H1 (cell line): ENCODE measurements at regions not wholly inside any gene's neighbourhood (a gene's known extent, or its start where the extent isn't known, plus 50 kb on each side); places are given as distances from the start of the nearest gene placed in this dataset.

Experiments used
- CTCF ChIA-PET: fragments of 300-600 bp; sonication (Branson Sonifier 250); formaldehyde crosslinking; loops from one replicate; lab custom pipeline; 2021; ENCODE audit not compliant: partially characterized antibody; lab: Charles Lee
- POLR2A ChIA-PET: fragments of 300-600 bp; sonication (Branson Sonifier 250); formaldehyde crosslinking; loops from one replicate; lab custom pipeline; 2021; ENCODE audit warnings: inconsistent platforms; ENCODE audit not compliant: partially characterized antibody; lab: Charles Lee
- DNase-seq, 2 experiments: peaks; one replicate each; pipeline versions ENCODE4 v3.0.0 to v3.0.0-alpha.2; 2010 to 2022; ENCODE audit warnings: low spot score in 2 of 2, low read depth in 1 of 2, mixed read lengths in 1 of 2
- FAIRE-seq: peaks from 2 replicates; lab custom pipeline; 2011; peaks lifted over from hg19 to GRCh38; lab: Jason Lieb, UNC
- H2AFZ ChIP-seq: 2 replicates; pipeline ENCODE4 v1.8.1; 2012; ENCODE audit warnings: low read length, inconsistent platforms
- H2AK5ac ChIP-seq: 2 replicates; pipeline ENCODE4 v1.6.1; 2013; ENCODE audit warnings: low read depth, low read length
- H2BK120ac ChIP-seq: replicated peaks from 2 replicates; pipeline ENCODE3; 2013; ENCODE audit warnings: low read depth, low read length, inconsistent platforms
- H2BK12ac ChIP-seq: 2 replicates; pipeline ENCODE4 v1.6.1; 2013; ENCODE audit warnings: low read depth, low read length
- H2BK15ac ChIP-seq: 2 replicates; pipeline ENCODE4 v1.6.1; 2013; ENCODE audit warnings: low read length
- H2BK20ac ChIP-seq: 2 replicates; pipeline ENCODE4 v1.6.1; 2013; ENCODE audit warnings: low read length
- H2BK5ac ChIP-seq: 2 replicates; pipeline ENCODE4 v1.6.1; 2013; ENCODE audit warnings: low read depth, low read length
- H3K14ac ChIP-seq: 2 replicates; pipeline ENCODE4 v1.6.1; 2013; ENCODE audit warnings: inconsistent platforms; ENCODE audit not compliant: insufficient read length
- H3K18ac ChIP-seq: 2 replicates; pipeline ENCODE4 v1.6.1; 2013; ENCODE audit warnings: low read length; ENCODE audit errors: extremely low read depth
- H3K23ac ChIP-seq: 2 replicates; pipeline ENCODE4 v1.6.1; 2013; ENCODE audit warnings: inconsistent platforms; ENCODE audit not compliant: insufficient read length
- H3K23me2 ChIP-seq: 2 replicates; pipeline ENCODE4 v1.6.1; 2013; ENCODE audit warnings: low read depth, low read length
- H3K27ac ChIP-seq: 2 replicates; pipeline ENCODE4 v1.6.1; 2011; ENCODE audit warnings: low read depth, low read length, inconsistent platforms
- H3K27me3 ChIP-seq, 4 experiments: replicated peaks in 1 of 4; 1 replicate in 1 of 4; 2 replicates in 3 of 4; pipeline versions ENCODE4 v1.6.1 to v1.8.1; 2011 to 2013; ENCODE audit warnings: low read length in 3 of 4, mild to moderate bottlenecking in 3 of 4, inconsistent platforms in 2 of 4, mixed read lengths in 2 of 4, moderate library complexity in 1 of 4; ENCODE audit not compliant: control insufficient read depth in 3 of 4, insufficient read depth in 3 of 4; ENCODE audit errors: extremely low read depth in 1 of 4
- H3K36me3 ChIP-seq, 4 experiments: 2 replicates each; pipeline versions ENCODE4 v1.6.1 to v1.8.1; 2011 to 2013; ENCODE audit warnings: mild to moderate bottlenecking in 4 of 4, low read length in 3 of 4, moderate library complexity in 2 of 4, control low read depth in 1 of 4, inconsistent platforms in 1 of 4; ENCODE audit not compliant: insufficient read depth in 4 of 4, control insufficient read depth in 2 of 4
- H3K4ac ChIP-seq: replicated peaks from 2 replicates; pipeline ENCODE3; 2013; ENCODE audit warnings: low read length, low read depth, mixed read lengths, inconsistent platforms; ENCODE audit not compliant: insufficient read length
- H3K4me1 ChIP-seq, 4 experiments: replicated peaks in 1 of 4; 1 replicate in 1 of 4; 2 replicates in 3 of 4; pipeline versions ENCODE4 v1.6.1 to v1.8.1; 2011 to 2013; ENCODE audit warnings: low read length in 3 of 4, inconsistent platforms in 2 of 4, mixed read lengths in 1 of 4; ENCODE audit not compliant: insufficient read depth in 4 of 4, control insufficient read depth in 3 of 4
- H3K4me2 ChIP-seq, 2 experiments: 2 replicates each; pipeline versions ENCODE4 v1.6.1 to v1.8.1; 2011 to 2013; ENCODE audit warnings: low read depth in 2 of 2, low read length in 2 of 2, control low read depth in 1 of 2, inconsistent platforms in 1 of 2, mild to moderate bottlenecking in 1 of 2; ENCODE audit not compliant: insufficient read depth in 1 of 2
- H3K4me3 ChIP-seq, 4 experiments: fragments of 200-600, 300-600 bp in 1 of 4; sonication (generic), shearing (Covaris generic), sonication (Bioruptor Twin) in 1 of 4; 2 replicates each; pipeline versions ENCODE4 v1.5.1 to v1.8.1; 2011 to 2016; ENCODE audit warnings: low read length in 4 of 4, low read depth in 3 of 4, control low read depth in 2 of 4, inconsistent platforms in 2 of 4, mild to moderate bottlenecking in 2 of 4, mixed read lengths in 1 of 4, moderate library complexity in 1 of 4; ENCODE audit not compliant: insufficient read depth in 2 of 4; ENCODE audit errors: extremely low read depth in 1 of 4
- H3K56ac ChIP-seq: replicated peaks from 2 replicates; pipeline ENCODE3; 2013; ENCODE audit warnings: low read depth, mild to moderate bottlenecking, mixed read lengths, low read length, inconsistent platforms; ENCODE audit not compliant: insufficient read length
- H3K79me1 ChIP-seq: 2 replicates; pipeline ENCODE4 v1.6.1; 2013; ENCODE audit warnings: low read depth, low read length, control low read depth
- H3K79me2 ChIP-seq, 2 experiments: 2 replicates each; pipeline versions ENCODE4 v1.6.1 to v1.8.1; 2012 to 2013; ENCODE audit warnings: low read length in 2 of 2, mild to moderate bottlenecking in 2 of 2, inconsistent platforms in 1 of 2; ENCODE audit not compliant: insufficient read depth in 2 of 2, control insufficient read depth in 1 of 2
- H3K9ac ChIP-seq, 4 experiments: replicated peaks in 1 of 4; 1 replicate in 1 of 4; 2 replicates in 3 of 4; pipeline versions ENCODE4 v1.6.1 to v1.8.1; 2011 to 2013; ENCODE audit warnings: low read depth in 3 of 4, low read length in 3 of 4, control low read depth in 2 of 4, mild to moderate bottlenecking in 2 of 4, moderate library complexity in 2 of 4, inconsistent platforms in 1 of 4; ENCODE audit errors: extremely low read depth in 1 of 4
- H3K9me3 ChIP-seq, 2 experiments: 2 replicates each; pipeline versions ENCODE4 v1.6.1 to v1.8.1; 2012 to 2013; ENCODE audit warnings: mild to moderate bottlenecking in 2 of 2, moderate library complexity in 2 of 2, control low read depth in 1 of 2, inconsistent platforms in 1 of 2, low read depth in 1 of 2, low read length in 1 of 2, mixed read lengths in 1 of 2; ENCODE audit not compliant: insufficient read depth in 2 of 2
- H4K20me1 ChIP-seq, 2 experiments: replicated peaks in 1 of 2; 2 replicates each; pipeline versions ENCODE3 to v1.8.1; 2011 to 2013; ENCODE audit warnings: inconsistent platforms in 2 of 2, low read length in 2 of 2, mild to moderate bottlenecking in 1 of 2; ENCODE audit not compliant: insufficient read depth in 2 of 2, control insufficient read depth in 1 of 2
- H4K5ac ChIP-seq: 2 replicates; pipeline ENCODE4 v1.6.1; 2013; ENCODE audit warnings: low read length, low read depth, mixed read lengths, inconsistent platforms; ENCODE audit not compliant: insufficient read length
- H4K8ac ChIP-seq: 2 replicates; pipeline ENCODE4 v1.8.0; 2013; ENCODE audit warnings: mild to moderate bottlenecking, moderate library complexity, low read length, inconsistent platforms; ENCODE audit not compliant: insufficient read depth; ENCODE audit errors: extremely low read depth
- H4K91ac ChIP-seq: replicated peaks from 2 replicates; pipeline ENCODE3; 2013; ENCODE audit warnings: low read length, mixed read lengths, inconsistent platforms; ENCODE audit not compliant: insufficient read length
- ASH2L ChIP-seq: fragments of 200-600, 300-600 bp; sonication (generic); IDR thresholded peaks from one replicate; pipeline ENCODE4 v1.7.1; 2017; ENCODE audit warnings: low read length
- ATF2 ChIP-seq: IDR thresholded peaks from 2 replicates; pipeline ENCODE4 v1.6.1; 2012; ENCODE audit warnings: low read length, inconsistent platforms
- BRCA1 ChIP-seq: IDR thresholded peaks from 2 replicates; pipeline ENCODE4 v1.6.1; 2012; ENCODE audit warnings: low read depth, low read length, improper control_type of control experiment
- CBX5 ChIP-seq: fragments of 300-800, 300-1000 bp; sonication (generic); IDR thresholded peaks from 2 replicates; pipeline ENCODE4 v1.7.1; 2016; ENCODE audit warnings: antibody characterized with exemption, low read length, low read depth
- CTBP2 ChIP-seq: IDR thresholded peaks from 2 replicates; pipeline ENCODE4 v1.7.0; 2011; ENCODE audit warnings: borderline replicate concordance, mild to moderate bottlenecking, moderate library complexity, mixed read lengths, low read length; ENCODE audit not compliant: insufficient read depth, insufficient read length
- CTCF ChIP-seq, 3 experiments: IDR thresholded peaks; 1 replicate in 2 of 3; 2 replicates in 1 of 3; pipeline versions ENCODE4 v1.5.1 to v1.6.1; 2011; ENCODE audit warnings: low read length in 3 of 3, mild to moderate bottlenecking in 3 of 3, inconsistent platforms in 2 of 3, low read depth in 1 of 3, moderate library complexity in 1 of 3; ENCODE audit not compliant: insufficient read depth in 1 of 3; ENCODE audit errors: control extremely low read depth in 1 of 3
- NRF1 ChIP-seq: IDR thresholded peaks from 2 replicates; pipeline ENCODE4 v1.6.1; 2011; ENCODE audit warnings: mild to moderate bottlenecking, low read depth, low read length, improper control_type of control experiment
- RFX5 ChIP-seq: IDR thresholded peaks from 2 replicates; pipeline ENCODE4 v1.6.1; 2011; ENCODE audit warnings: low read depth, low read length, improper control_type of control experiment, borderline replicate concordance
- SIRT6 ChIP-seq: IDR thresholded peaks from one replicate; pipeline ENCODE4 v1.7.1; 2012; ENCODE audit warnings: low read length, inconsistent platforms
- SP1 ChIP-seq: IDR thresholded peaks from 2 replicates; pipeline ENCODE4 v1.6.1; 2011; ENCODE audit warnings: low read depth, low read length
- SUZ12 ChIP-seq: fragments of 200-600 bp; sonication (generic); IDR thresholded peaks from 2 replicates; pipeline ENCODE4 v1.6.1; 2012; ENCODE audit warnings: mild to moderate bottlenecking, inconsistent platforms, low read length, moderate library complexity, mixed read lengths
- WGBS, 2 experiments: shearing (Covaris generic) in 1 of 2; methylation state at CpG; one replicate each; pipeline versions ENCODE4 v1.1.6 to v1.1.7; 2013 to 2015; ENCODE audit warnings: low lambda C conversion rate in 2 of 2, mixed read lengths in 2 of 2, inconsistent platforms in 1 of 2, low coverage in 1 of 2, missing lambda C conversion rate in 1 of 2; ENCODE audit not compliant: insufficient replicate concordance in 2 of 2, insufficient coverage in 1 of 2, insufficient read length in 1 of 2; ENCODE audit errors: extremely low coverage in 1 of 2, missing lambda C conversion rate in 1 of 2; 5-methylcytosine and 5-hydroxymethylcytosine counted together

- Histone ChIP-seq H3K4me3 (no peak overlapping the region), H4K20me1 (no peaks in the 10 kb centered on the region), H3K4me2 (no peak overlapping the region), H4K91ac (no peak overlapping the region), H3K14ac (no peak overlapping the region), H2AK5ac (no peak overlapping the region), H2BK12ac (no peak overlapping the region), H3K4me1 (no peaks in the 10 kb centered on the region), H4K8ac (no peak overlapping the region), H3K23me2 (no peaks in the 10 kb centered on the region), H3K18ac (no peak overlapping the region), H3K4ac (no peak overlapping the region), H2BK20ac (no peak overlapping the region), H3K36me3 (no peaks in the 10 kb centered on the region), H4K5ac (no peak overlapping the region), H3K23ac (no peak overlapping the region), H3K79me2 (no peaks in the 10 kb centered on the region), H3K27me3 (no peaks in the 10 kb centered on the region), H3K79me1 (no peaks in the 10 kb centered on the region), H2BK5ac (no peak overlapping the region), H3K27ac (no peak overlapping the region), H2AFZ (no peak overlapping the region), H2BK15ac (no peak overlapping the region), H2BK120ac (no peak overlapping the region), H3K9ac (no peak overlapping the region), H3K9me3 (no peaks in the 10 kb centered on the region), H3K56ac (no peak overlapping the region)
- CTCF ChIA-PET, result interaction anchor here (0.7 to 1.0 kb wide), 3 partner anchors 14 to 342 kb away, joined by 3 to 4 read pairs (median 3); no protein-coding TSS in a partner anchor
- DNase-seq (no peak), FAIRE-seq (no peak)
- 100% methylated on average over 1 of the region's 1 CpG; no CpG with 5 or more reads in 1 of the 2 experiments for WGBS, 2 experiments
- POLR2A ChIA-PET, result no interaction called here
- TF ChIP-seq CTBP2, result no peak
- no peak for TF ChIP-seq BRCA1
- no peak for TF ChIP-seq ATF2
- no peak for TF ChIP-seq SP1
- no peak for TF ChIP-seq CBX5
- no peak for TF ChIP-seq RFX5
- TF ChIP-seq ASH2L, result no peak
- TF ChIP-seq SIRT6, result no peak
- TF ChIP-seq SUZ12, result no peak
- no peak for TF ChIP-seq NRF1
- no peak for TF ChIP-seq CTCF (IDR thresholded peaks at IDR 0.05; ENCODE audit: control extremely low read depth in 1 of 3, insufficient read depth in 1 of 3, low read depth in 1 of 3, low read length in 3 of 3)
These were observed 215.3 kb downstream of the KCNA4 start for GRCh38 chr11:29801561-29801960.
